Stimulated activated CD4-positive, alpha-beta T cell treated with anti-CD3 and anti-CD28 coated beads, Interleukin-1b, Interleukin-23, amount 100 ng/mL, for 48 hours (primary cell): ENCODE measurements at regions not wholly inside any gene's neighbourhood (a gene's known extent, or its start where the extent isn't known, plus 50 kb on each side); places are given as distances from the start of the nearest gene placed in this dataset.
A peak's percentile ranks its signal among the peaks of the same experiment; 100 is the strongest.
"Not testable (repeated sequence)": the region's sequence is repeated elsewhere in the genome, so short reads cannot be mapped to it uniquely, and the experiment has no call there.

ENCODE experiments used
- DNase-seq: peaks from one replicate; pipeline ENCODE4 v3.0.0-alpha.2; 2020

DNA sequence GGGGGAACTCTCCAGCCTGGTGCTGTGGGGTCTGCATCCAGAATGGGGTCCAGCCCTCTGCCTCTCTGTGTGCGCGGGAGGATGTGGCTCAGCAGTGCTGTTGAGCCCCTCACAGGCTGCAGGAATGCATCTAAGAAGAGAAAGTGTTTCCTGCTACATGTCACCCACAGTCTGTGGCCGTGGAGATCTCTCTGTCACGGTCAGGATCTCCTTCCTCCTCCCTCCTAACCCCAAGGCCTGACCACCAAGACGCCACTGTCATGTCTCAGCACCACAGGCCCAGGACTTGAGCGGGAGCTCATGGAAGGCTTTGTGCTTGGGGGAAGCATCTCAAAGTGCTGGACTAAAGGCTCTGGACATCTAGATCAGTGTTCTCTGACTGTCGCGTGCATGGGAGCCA, 90.1 kb downstream of the SREK1 start:
- DNase-seq, result no peak

DNA sequence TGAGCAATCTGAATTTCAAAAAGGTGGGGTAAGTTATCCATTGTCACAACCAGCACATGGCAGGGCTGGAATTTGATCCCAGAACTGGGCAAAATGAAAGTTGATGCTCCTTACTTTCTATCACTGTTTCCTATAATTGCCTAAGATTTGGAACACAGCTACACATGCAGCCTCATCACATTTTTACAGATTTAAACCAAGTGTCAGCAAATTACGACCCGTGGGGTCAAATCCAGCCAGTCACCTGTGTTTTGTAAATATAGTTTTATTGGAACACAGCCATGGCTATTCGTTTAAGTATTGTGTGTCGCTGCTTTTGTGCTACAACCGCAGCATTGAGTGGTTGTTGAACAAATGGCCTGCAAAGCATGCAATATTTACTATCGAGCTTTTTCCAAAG, 94.3 kb downstream of the SREK1 start:
- DNase-seq, result no peak

DNA sequence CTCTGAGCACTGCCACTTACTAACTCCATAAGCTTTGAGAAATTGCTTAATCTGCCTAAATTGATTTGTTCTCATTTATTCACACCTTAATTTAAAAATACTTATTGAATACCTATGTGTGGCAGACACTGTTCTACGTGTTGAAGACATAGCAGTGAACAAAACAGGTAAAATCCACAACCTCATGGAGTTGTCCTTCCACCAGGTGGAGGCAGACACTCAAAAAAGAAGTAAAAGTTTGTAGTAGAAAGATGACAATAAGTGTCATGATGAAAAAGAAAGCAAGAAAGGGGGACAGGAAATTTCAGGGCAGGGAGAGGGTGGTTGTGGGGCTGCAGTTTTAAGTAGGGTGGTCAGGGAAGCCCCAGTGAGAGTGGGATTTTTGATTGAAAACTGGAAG, 94.9 kb downstream of the SREK1 start:
- no peak for DNase-seq

- DNase-seq, result no peak
Observed at GRCh38 chr5:66241136-66241825, 97.2 kb downstream of the SREK1 start.

- DNase-seq, result no peak
Observed at GRCh38 chr5:66242050-66242715, 98.1 kb downstream of the SREK1 start.

GRCh38 chr5:66246608-66247007, 102.5 kb downstream of the SREK1 start:
- no peak for DNase-seq

DNA sequence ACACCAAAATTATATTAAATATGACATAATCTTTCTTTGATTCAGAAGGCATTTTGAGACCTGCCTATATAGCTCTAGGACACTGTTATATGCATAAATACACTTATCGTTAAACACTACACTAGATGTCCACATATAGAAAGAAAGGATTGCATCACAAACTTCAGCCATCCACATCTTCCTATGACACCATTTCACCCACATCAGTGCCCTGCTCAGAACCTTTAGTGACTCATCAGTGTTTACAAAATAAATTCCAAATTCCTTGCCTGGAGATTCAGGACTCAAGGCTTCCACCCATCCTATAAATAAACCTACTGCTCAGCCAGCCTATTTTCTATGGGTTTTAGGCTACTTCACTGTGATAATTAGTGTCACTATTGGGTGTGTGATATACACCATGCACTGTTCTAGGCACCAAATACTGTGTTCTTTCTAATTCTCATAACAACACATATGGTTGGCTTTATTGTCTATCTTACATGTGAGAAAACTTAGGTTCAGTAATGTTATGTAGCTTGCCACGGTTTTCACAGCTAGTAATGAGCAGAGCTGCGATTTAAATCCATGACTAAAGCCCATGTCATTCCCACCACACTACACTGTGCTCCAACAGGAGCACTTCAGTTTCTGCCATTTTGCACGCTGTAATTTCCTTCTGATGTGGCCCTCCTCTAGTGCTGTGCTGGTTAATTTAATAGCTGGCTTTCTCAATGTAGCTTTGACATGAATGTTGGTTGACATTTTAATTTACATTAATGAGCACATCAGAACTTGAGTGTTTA, 103.3 kb downstream of the SREK1 start:
- no peak for DNase-seq

DNA sequence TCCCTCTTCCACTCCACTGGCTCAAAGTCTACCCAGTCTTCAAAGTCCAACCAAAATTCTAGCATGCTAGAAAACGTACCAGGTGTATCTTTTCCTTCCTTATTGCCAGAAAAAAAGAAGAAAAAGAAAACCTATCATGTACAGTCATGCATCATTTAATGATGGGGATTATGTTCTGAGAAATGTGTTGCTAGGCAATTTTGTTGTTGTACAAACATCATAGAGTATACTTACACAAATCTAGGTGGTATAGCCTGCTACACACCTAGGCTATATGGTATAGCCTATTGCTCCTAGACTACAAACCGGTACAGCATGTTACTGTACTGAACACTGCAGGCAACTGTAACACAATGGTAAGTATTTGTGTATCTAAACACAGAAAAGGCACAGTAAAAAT, 104.8 kb downstream of the SREK1 start:
- DNase-seq, result no peak

- DNase-seq, result no peak
Observed at GRCh38 chr5:66249920-66250319, 105.8 kb downstream of the SREK1 start.

GRCh38 chr5:66252849-66253248, 108.7 kb downstream of the SREK1 start:
- no peak for DNase-seq

- no peak for DNase-seq
Observed at GRCh38 chr5:66255714-66256113, 111.6 kb downstream of the SREK1 start.

DNA sequence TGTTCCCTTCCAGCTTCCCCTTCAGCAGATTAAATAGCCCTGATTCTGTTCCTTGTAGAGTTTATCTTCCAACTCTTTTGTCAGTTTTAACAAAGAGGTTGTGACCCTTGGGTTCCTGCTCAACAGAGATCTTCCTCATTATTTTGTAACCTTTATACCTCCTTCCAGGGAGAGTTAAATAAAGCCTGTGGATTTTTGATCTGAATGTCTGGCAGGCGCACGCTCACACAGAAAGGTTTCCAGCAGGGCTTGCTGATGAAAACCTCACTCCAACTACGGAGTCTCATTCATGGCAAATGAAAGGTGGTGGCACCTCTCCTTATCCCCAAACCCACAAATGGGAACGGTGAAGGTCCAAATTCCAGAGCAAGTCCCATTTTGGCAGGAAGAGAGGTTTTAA, 129.0 kb downstream of the SREK1 start:
- DNase-seq, result no peak

DNA sequence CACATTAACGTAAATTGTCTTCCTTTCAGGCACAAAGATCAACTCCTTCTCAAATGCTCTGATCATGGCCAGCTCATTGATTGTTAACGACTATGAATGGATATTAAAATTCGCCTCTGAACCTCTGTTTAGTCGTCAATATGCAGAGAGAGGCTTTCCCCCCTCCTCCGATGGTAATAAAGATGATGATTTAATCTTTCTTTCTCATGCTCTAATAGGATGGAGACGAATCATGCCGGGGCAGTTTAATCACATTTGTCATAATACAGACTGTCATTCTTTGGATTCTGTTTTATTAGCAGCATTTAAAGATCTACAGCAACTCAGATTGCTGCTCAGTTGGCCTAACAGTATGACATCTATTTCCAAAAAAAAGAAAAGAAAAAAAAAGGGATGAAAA, 132.9 kb downstream of the SREK1 start:
- no peak for DNase-seq

DNA sequence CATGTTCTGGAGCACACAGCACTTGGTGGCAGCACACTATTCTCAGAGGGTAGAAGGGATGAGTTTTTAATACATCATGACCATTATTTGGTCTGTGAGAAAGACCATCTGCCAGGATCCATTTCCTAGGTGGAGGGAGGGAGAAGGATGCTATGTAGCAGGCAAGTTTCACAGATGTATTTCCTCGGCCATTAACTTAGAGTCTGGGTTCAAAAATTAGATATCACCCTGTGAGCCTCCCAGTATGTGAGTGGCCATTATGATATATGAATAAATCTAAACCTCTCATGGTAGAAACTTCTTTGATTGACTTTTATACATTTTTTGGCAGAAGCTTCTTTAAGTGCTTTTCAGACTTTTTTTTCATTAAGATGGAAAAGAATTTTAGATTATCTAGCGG, 133.9 kb downstream of the SREK1 start:
- DNase-seq, result no peak

- no peak for DNase-seq
Observed at GRCh38 chr5:66281294-66281693, 137.2 kb downstream of the SREK1 start.

GRCh38 chr5:66284588-66285342, 140.7 kb downstream of the SREK1 start:
- no peak for DNase-seq

DNA sequence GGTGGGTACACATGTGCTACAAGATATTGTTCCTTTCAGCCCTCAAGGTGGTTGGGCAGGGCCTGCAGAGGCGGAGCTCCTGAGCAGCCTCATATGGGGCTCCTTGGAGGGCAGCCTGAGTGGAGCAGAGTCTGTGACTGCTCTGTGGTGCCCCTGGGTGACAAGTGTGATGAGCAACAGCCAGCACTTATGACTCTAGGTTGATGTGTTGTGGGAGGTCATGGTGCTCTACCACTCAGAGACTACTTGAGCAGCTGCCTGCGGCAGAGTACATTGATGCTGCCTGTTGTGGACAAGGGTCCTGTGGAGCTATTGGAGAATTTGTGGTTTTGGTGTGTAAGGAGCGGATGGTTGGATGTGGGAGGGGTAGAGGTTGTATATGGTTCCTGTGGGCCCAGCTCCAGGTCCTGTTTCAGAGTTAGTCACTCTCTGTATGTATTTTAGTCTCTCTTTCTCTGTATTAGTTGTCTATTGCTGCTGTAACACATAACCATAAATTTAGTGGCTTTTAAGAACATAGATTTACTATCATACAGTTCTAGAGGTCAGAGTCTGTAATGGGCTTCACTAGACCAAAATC, 141.3 kb downstream of the SREK1 start:
- DNase-seq, result peak; percentile 24

GRCh38 chr5:66291771-66292170, 147.7 kb downstream of the SREK1 start:
- DNase-seq, result no peak

DNA sequence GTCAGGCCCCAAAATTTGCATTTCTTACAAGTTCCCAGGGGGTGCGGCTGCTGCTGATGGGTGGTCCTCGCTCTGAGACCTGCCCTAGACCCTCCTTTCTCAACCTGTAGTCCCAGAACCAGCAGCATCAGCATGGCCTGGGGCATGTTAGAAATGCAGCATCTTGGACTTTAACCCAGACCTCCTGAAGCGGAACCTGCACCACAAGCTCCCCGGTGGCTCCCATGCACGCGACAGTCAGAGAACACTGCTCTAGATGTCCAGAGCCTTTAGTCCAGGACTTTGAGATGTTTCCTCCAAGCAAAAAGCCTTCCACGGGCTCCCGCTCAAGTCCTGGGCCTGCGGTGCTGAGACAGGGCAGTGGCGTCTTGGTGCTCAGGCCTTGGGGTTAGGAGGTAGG, 149.8 kb downstream of the SREK1 start:
- DNase-seq, result not testable (repeated sequence)

DNA sequence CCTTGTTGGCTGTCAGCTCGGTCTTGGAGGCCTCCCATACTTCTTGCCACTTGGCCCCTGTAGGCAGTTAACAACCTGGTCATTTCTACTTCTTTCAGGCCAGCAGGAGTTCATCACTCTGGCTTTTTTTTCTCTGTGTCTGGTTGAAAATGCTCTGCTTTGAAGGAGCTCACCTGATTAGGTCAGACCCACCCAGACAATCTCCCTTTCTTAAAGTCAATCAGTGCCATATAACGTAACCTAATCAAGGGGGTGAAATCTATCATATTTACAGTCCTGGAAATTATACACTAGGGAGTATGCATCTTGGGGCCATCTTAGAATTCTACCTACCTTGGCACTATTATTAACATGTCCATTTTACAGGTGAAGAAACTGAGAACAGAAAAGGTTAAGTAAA, 155.4 kb downstream of the SREK1 start:
- DNase-seq, result no peak

DNA sequence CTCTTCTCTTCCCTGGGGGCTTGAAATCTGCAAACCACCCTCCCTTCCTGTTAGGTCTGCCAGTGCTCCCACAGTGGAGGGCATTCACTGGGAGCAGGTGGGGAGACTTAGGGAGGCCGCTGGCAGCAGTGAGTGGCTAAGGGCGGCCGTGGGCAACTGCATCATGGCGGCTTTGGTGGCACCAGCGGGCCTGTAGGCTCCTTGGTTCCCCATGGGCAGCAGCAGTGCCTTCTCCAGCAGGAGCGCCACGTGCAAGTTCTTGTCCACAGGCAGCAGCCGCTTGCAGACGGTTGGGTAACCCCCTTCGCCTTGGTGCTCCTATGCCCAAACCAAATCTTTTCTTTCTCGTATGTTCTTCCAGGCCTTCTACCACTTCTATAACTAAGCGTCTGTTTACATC, 158.2 kb downstream of the SREK1 start:
- no peak for DNase-seq

GRCh38 chr5:66306105-66306843, 162.2 kb downstream of the SREK1 start:
- peak; percentile 19 for DNase-seq
